Germinal center (tissue), 1 donor: ENCODE measurements at regions not wholly inside any gene's neighbourhood (a gene's known extent, or its start where the extent isn't known, plus 50 kb on each side); places are given as distances from the start of the nearest gene placed in this dataset.

Experiments used
- DNase-seq: peaks from one replicate; pipeline ENCODE4 v3.0.0; 2012; ENCODE audit warnings: mixed read lengths, low spot score

DNA sequence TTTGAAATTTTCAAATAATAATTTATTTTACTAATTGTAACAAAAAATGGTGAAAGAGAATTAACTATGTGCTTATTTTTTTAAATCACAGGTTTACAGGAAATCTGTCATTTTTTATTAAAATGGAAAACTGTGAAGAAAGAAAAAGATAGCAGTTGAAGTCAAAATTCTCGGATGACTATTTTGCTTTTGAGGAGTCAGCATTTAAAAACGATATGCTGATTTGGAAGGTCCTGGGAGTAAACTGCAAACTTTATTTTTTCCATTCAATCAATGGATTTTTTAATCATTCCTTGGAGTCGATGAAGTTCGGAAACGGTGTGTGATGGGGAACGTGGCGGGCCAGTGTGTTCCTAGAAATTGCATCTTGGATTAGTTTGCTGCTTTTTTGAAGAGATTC, 258.9 kb upstream of the NAV3 start:
- DNase-seq: no peak

DNA sequence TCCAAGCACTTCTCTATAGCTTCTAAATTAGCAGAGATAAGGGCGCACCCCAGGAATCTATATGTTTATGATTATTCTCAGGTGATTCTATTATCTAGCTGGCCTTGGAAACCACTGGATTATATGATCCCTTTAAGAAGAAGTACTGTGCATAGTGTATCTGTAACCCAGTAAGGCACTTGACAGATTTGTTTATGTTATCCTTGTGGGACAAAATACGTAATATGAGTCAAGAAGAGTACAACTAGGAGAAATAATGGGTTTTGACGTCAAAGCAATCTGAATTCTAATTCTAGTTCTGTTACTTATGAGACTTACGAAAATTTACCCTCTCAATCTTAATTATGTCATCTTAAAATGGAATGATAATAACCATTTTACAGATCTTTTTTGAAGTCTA, 259.6 kb upstream of the NAV3 start:
- no peak for DNase-seq

DNA sequence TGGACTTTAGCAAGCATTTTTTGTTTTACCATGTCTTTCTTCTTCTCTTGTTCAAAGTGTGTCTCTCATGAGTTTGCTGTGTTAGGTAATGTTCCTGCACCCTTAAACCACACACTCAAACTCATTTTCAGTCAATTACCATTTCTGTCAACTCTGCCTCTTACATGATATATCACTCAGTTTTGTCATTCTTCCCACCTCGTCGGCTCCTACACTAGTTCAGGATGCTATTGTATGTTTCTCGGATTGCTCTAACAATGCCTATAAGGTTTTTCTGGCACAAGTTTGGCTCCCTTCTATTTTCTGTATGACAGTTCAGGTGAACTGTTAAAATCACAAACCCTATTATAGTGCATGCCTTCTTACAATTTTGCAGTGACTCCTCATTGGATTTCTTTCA, 260.8 kb upstream of the NAV3 start:
- no peak for DNase-seq

DNA sequence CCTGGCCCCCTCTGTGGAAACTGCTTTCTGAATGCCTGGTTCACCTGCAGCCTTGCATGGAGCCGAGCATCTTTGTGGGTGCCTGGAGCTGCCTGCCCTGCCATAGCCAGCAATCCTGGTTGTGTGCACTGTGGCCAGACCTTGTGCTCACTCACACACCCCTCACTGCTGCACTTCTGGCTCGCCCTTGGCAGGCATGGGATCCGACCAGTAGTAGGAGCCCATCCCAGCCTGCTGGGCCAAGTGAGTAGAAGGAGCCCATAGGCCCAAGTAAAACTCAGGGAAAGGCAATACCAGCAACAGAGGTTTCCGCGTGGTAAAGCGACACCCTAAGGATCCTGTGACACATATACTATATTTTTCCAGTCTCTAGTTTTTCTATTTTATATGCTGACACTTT, 270.0 kb upstream of the NAV3 start:
- DNase-seq: no peak

DNA sequence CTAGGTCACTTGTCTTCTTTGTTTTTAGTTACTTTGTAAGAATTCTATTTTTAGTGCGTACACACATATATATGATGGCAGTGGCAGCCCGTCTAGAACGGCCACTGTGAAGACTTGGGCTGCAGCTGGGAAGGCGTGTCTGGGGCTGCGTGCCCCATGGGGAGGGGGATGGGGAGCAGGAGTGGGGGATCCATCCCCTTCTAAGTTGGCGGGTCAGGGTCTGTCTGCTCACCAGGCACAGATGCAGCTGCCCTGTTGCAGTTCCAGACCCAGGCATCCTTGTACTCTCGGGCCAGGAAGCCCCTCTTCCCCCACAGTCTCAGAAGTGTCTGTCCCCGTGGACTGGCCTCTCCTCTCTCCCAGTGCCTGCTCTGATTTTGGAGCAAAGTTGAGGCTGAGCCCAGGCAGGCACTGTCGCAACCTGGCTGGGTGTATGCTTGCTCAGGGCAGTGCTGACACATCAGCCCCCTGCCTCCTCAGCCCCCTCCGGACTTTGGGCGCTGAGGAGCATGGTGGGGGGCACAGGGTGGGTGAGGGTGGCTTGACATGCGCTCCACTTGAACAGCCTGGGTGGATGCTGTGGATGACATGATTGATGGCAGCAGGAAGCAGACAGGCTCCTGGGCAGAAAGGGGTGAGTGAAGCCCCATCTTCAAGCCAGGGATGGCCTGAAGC, 271.2 kb upstream of the NAV3 start:
- no peak for DNase-seq

DNA sequence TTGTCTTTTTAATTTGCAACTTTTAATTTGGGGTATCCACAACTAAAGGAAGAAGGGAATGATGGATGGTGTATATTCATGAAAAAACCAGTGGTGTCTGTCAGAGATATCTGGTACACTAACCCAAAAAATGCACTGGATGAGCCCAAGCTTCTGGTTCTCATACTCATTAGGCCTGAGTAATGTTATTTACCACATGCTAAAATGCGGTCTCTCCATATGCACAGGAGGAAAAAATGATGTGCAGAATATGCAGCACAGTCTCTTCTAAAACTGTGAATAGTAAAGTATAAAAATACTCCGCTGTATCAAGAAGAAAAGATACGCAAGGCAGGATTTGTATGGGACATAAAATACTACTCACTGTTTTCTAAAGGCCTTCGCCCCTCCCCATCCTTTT, 275.6 kb upstream of the NAV3 start:
- no peak for DNase-seq

DNA sequence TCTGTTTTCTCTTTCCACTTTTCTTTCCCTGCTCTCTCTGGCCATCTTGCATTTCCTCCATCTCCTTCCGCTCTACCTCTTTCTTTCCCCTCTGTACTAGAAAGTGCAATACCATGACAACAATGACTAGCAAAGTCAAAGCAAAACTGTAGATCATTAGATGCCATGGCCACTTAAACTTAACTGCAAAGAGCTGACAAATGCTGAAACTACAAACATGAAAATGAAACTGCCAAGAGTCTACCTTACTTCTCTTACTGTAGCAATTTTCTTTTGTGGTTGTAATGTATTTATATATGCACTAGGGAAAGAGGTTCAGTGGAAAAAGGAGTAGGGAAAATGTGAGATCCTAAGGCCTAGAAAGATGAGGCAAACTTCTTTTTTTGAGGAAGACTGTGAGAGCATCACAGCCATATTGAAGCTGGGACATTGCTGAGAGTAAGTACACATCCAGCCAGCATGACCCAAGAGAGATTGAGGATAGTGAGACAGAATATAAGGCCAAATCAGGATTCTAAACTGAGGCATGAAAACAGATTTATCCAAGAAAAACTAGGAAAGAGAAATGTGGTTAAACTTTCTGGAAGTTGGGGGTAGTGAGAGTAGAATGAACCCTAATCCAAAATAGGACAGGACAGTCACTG, 276.6 kb upstream of the NAV3 start:
- no peak for DNase-seq

DNA sequence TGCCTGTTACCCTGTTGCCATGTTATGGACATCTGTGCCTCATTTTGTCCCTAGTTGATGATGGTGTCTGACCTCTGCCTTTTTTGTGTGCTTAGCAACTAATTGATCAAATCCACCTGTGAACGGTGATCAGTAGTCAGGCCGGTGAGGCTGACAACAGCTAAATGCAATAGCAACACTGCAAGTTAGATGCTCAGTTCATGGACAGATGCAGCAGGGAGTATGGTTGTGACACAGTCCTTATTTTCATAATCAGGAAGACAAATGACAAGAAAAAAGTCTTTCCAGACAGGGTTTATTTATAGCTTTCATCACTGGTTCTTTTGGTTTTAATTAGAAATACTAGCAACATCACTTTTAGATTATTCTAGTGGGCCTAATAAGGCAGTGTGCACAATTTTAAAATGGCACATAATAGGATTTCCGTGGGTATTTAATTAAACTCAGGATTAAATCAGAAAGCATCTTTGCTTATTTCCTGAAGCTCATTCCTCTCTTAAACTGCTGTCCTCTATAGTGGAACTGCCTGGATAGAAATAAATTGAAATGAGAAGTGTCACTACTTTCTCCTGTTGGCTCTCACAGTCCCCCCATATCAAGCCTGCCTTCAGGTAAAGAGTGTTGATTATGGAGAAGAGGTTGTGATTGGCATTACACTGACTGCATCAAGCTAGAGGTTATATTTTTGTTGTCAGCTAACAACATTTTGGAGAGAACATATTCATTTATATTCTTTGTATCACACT, 281.1 kb upstream of the NAV3 start:
- DNase-seq: no peak

DNA sequence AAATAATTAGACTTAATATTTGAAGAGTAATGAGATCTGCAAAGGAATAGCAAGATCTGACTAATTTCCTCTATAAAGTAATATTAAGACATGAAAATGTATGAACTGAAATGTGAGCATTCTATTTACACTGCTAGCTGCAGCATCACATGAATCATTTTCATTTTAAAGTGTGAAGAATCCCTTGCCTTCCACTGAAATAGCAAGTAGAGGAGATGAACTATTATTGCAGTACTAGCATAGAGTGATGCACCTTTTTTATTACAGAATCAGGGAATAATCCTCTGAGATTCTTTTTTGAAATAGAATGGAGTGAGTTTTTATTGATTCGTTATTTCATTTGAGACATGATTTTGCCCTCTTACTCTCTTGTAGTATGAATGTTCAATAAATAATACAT, 281.9 kb upstream of the NAV3 start:
- no peak for DNase-seq

DNA sequence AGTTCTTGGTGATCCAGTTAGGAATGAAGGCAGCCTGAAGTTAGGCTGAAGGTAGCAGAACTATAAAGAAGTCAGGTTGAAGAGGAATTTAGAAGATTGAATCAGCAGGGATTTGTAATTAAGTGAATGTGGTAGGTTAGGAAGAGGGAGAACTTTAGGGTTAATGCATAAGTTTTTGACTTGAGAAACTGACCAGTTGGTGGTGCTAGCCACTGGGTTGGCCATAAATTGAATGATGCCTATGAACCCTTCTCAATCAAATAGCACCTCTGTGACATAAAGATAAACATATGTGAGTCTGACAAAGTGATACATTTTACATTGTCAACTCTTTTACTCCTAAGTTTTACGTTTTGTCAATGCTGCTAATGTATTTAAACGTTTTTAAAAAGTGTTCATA, 290.6 kb upstream of the NAV3 start:
- no peak for DNase-seq

DNA sequence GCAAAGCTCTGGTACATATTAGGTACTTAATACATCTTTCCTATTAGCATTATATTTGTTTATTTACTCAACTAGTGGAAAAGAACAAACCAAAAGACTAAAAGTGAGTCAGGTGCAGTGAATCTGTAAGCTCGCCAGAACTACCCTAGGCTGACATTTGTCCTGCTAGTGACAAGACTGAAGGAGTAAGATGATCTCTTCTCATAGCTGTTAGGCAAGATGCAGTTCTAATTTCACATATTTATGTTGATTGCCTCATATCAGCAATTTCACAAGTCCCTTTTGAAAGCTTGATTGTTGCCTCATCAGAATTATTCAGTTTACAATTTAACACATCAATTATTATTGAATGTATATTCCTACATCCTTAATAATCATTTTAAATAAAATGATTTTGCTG, 293.0 kb upstream of the NAV3 start:
- no peak for DNase-seq

DNA sequence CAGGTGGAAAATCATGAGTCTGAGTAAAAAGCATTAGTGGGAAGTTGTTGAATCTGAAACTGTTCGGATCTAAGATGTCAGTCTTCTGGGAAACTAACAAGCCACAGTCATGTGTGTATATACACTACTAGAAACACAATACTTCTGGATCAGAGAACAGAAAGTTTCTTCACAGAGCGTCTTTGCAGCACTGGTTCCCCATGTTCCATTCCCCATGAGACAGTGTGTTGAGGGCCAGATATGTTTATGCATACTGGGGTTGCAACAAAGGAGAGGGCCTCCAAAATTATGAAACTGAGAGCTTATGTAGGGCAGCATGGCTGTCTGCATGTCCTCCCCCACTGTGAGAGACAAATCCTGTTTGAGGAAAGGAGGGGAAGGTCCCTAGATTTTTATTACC, 295.0 kb upstream of the NAV3 start:
- DNase-seq: no peak

DNA sequence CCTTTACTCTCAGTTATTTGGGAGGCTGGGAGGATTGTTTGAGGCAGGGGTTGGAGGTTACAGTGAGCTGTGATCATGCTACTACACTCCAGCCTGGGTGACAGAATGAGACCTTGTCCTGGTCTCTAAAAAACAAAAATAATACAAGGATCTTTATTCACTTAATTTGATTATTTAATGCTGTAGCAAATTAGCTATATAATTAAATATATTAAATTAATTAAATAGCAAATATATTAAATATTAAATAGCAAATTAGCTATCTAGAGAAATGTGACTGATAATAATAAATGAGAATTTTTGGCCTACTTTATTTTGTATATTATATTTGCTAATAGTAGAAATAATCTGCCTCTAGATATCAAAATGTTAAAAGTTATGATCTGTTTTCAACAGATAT, 298.8 kb upstream of the NAV3 start:
- no peak for DNase-seq

DNA sequence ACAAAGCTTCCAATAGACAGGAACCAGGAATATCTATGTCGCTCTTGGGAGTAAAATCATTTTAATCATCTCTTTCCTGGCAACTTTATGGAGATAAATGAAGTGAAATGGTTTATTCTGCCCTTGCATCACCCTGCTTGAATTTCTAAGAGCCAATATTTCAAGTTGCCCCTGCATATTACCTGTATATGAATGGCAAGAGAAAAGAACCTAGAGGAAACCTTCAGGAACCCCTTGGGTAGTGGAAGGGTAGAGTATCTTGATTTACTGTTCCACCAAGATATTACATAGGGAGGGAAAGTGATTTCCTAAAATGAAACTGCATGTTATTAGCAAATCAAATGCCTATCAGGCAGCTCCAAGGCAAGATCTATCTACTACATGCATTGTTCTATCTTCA, 308.4 kb upstream of the NAV3 start:
- no peak for DNase-seq

DNA sequence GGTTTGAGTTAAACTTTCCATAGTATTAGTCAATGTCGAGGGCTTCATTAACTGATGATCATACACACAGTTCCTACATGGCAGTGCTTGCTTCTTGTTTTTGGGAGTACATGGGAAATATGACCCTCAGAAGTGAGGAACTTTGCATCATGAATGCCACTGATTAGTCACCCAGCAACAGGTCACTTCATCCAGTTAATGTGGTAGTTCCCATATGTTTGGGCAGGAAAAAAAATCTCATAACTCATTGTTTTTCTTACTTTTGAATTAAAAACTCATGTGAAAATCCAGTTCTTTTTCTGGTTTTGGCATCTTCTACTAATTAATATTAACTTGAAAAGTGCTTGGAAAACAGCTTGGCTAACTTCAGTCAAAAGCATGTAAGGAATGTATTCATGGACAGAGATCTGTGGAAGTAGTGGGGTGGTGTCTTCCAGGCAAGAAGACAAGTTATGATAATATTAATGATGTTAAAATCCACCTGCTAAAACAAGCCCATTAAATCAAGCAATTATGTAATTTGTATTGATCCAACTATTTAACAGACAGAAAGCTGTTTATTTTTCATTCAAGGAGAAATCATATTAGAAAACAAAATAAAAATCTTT, 309.1 kb upstream of the NAV3 start:
- DNase-seq: no peak

DNA sequence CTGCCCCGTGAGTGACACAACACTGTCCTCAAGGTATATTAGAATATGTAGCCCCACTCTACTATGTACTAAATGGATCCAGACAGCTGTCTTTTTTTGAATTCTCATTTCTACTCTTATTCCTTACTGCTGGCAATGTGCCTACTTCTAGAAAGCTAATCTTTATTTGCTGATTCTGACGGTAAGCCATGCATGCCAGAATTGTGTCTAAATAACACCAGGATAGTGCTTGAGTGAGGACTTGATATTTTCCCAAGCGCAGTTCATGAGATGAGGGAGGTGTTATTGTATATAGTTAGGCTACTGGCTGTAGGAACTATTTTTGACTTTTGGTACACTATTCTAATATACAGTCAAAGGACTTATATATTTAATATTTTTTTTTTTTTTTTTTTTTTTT, 316.2 kb upstream of the NAV3 start:
- DNase-seq: no peak

DNA sequence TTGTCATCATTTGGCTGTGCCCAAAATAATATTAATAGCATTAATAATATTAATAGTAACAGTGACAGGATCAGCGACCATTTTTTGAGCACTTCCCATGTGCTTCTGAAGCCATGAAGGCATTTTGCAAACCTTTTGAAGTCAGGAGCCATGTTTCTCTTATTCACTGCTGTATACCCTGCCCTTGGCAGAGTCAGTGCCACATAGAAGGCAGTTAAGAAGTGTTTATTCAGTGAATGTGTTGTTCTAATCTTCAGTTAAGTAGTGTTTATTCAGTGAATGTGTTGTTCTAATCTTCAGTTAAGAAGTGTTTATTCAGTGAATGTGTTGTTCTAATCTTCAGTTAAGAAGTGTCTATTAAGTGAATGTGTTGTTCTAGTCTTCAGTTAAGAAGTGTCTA, 319.7 kb upstream of the NAV3 start:
- DNase-seq: no peak

DNA sequence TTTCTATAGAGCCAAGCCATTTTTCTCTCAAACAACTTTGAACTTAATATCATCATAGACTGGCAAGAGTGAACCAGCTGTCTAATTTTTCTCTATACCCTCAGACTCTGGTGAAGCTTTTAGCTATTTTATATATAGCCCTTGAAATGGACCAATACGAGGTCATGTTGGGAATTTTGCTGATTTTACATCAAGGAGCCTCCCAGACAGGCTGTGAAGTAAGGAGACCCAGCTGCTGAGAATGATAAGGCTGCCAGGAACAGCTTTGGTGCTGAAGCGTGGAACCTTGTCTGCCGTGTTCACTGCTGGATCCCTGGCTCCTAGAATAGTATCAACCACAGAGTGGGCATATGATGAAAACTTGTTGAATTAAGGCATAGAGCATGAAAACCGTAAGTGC, 326.2 kb upstream of the NAV3 start:
- no peak for DNase-seq

DNA sequence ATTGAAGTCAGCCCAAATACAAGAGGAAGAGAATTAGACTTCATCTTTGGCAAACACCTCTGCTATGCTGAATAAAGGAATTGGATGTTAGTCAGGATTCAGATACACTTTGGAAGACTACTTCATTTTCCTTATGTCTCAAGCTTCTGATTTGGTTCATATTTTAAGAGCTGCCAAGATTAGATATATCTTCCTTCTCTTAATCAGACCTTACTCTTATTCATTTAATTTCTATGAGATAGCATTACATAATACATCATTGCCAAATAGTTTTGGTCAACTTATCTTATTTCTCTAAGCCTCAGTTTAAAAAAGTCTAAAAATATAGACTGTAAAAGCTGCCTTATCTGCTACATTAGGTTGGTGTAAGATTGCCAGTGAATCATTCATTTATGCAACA, 330.6 kb upstream of the NAV3 start:
- no peak for DNase-seq

DNA sequence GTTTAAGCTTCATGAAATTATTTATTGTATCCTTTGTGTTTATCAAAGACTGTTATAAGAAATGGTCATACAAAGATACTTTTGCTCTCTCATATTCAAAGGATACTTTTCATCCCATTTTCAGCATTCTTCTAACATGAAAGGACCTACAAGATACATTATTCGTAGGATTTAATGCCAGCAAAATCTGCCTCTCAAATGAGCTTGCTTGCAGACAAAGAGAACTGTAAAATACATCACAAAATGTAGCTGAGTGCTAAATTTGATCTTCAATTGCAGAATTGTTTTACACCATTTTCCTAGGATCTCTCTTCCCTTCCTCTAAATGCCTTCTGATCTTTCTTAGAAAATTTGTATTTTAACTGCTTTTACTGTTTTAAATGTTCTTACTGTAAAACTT, 333.0 kb upstream of the NAV3 start:
- DNase-seq: no peak

DNA sequence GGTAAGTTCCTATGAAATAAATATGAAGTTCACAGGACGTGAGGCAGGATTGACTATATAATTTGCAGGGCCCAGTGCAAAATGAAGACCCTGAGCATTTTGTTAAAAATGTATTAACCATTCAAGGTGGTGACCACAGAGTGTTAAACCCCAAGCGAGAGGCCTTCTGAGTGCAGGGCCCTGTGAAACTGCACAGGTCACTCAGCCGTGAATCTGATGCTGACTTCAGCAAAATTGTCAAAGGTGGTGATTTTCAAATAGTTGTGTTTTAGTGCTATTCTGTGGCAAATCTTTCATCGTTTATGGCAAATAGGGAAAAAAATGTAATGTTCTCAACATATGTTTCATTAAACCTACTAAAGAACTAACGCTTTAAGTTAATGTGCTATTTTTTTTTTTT, 334.0 kb upstream of the NAV3 start:
- DNase-seq: no peak

DNA sequence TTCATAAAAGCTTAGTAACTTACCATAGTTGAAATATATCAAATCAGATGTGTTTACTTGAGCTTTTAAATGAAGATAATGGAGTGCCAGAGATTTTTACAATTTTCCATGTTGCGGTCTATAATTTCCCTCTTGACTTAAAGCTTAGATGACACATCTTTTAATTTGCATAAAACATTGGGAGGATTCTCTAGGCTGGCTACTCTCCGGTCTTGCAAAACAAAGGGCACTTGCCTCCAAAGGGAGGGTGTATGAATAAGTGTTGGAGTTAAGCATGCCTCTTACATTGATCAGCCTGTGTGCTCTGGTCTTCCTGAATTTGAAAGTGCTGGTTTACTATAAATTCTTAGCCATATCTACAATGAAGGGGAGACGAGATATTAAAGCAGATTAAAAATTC, 336.4 kb upstream of the NAV3 start:
- no peak for DNase-seq
